GM21717 (cell line): ENCODE measurements at regions not wholly inside any gene's neighbourhood (a gene's known extent, or its start where the extent isn't known, plus 50 kb on each side); places are given as distances from the start of the nearest gene placed in this dataset.
"Not testable (repeated sequence)": the region's sequence is repeated elsewhere in the genome, so short reads cannot be mapped to it uniquely, and the experiment has no call there.

ENCODE experiments used
- ATAC-seq: cut with Tn5 transposase; IDR thresholded peaks from one replicate; pipeline ENCODE4 v1.9.1; 2021; ENCODE audit warnings: mild to moderate bottlenecking, moderate library complexity; ENCODE audit not compliant: unreplicated experiment

GRCh38 chr18:4557502-4557901, 102.4 kb upstream of the DLGAP1 start:
- no peak for ATAC-seq

GRCh38 chr18:4551001-4551360, 95.9 kb upstream of the DLGAP1 start:
- no peak for ATAC-seq

DNA sequence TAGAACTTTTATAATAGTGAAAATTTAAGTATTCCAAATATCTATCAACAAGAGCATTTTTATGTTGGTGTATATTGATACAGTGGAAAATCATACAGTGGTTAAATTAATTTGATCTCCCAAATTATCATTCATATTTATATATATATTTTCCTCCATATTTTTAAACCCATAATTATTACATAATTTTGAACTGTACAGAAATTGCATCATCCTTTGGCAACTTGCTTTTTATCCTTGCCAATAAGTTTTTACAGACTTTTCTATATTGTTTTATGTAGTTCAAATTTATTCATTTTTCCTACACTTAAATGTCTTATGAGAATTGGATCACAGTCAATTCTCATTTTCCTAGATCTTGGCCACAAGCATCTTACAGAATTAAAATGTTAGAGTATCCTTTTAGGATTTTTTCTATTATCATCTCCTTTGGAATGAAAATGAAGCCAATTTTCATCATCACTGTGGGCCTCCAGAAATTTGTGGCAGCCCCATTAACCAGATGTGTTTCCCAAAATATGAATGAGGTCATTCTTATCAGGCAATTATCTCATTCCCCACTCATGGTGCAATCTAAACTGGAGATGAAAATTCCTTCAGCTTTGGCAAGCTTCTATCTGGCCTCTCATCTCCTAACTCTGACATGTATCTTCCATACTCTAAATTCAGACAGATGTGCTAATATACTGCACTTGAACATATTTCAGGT, 94.2 kb upstream of the DLGAP1 start:
- no peak for ATAC-seq

DNA sequence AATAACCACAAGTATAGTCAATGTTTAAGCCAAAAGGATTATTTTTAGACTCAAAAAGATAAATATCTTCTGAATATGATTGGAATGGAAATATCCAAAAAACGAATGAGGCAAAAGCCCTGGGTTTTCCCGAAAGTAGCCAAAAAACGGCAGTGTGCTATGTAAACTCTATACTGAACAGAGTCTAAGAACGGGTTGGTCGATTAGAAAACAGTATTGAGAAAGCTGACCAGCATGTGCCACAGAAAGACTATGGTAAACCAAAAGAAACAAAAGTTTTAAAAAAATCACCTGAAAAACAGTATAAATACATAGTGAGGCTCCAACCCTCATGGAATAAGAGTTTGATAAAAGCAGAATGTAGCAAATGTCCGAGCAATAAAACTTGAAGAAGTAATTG, 92.0 kb upstream of the DLGAP1 start:
- no peak for ATAC-seq

DNA sequence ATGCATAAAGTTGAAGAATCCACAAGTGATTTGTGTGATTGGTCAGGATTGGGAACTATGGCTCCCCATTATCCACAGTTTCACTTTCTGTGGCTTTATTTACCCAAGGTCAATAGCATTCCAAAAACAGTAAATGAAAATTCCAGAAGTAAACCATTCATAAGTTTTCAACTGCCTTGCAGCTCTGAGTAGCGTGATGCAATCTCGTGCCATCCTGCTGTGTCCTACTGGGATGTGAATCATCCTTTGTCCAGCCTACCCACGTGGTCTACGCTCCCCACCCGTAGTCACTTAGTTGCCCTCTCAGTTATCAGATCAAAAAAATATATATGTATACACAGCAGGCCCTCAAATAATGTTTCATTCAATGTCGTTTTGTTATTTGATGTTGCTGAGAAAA, 89.0 kb upstream of the DLGAP1 start:
- ATAC-seq, result no peak

DNA sequence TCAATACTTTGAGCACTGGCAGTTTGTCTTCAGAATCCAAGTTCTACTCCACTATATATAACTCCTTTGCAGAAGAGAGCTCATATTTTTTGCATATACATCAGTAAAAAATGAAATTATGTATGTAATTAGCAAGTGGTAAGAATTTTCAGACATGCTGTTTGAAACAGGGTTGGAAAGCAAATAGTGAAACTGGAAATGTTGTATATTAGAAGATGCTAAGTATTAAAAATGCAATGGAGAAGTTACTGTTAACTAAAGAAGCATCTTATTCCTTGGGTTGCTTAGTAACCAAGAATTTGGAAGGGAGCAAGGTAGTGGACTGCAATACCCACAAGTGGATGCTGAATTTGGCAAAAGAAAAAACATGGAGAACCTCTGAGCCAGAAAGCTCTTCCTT, 88.6 kb upstream of the DLGAP1 start:
- ATAC-seq, result no peak

DNA sequence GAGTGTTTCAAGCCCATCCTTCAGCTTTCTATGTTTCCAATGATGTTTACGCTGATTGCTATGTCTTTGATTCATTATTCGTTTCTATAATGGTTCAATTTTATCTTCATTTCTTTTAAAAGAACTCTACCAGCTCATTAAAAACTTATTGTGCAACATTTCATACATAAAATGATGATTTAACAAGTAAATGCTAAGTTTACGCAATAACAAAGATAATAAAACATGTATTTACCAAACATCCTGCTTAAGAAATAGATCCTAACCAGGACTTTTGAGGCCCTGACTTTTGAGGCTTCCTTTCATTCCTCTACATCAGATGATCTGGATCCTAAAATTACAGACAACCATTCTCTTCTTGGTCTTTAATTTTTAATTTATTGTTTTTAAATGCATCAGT, 86.5 kb upstream of the DLGAP1 start:
- no peak for ATAC-seq

- no peak for ATAC-seq
These were observed 81.3 kb upstream of the DLGAP1 start for GRCh38 chr18:4536447-4536846.

GRCh38 chr18:4528405-4528804, 73.3 kb upstream of the DLGAP1 start:
- ATAC-seq, result no peak

- ATAC-seq, result not testable (repeated sequence)
These were observed 72.7 kb upstream of the DLGAP1 start for GRCh38 chr18:4527826-4528225.

- ATAC-seq, result no peak
These were observed 69.0 kb upstream of the DLGAP1 start for GRCh38 chr18:4524096-4524495.

- no peak for ATAC-seq
These were observed 56.1 kb upstream of the DLGAP1 start for GRCh38 chr18:4511166-4511565.

- ATAC-seq, result no peak
These were observed 55.6 kb upstream of the DLGAP1 start for GRCh38 chr18:4510711-4511110.

DNA sequence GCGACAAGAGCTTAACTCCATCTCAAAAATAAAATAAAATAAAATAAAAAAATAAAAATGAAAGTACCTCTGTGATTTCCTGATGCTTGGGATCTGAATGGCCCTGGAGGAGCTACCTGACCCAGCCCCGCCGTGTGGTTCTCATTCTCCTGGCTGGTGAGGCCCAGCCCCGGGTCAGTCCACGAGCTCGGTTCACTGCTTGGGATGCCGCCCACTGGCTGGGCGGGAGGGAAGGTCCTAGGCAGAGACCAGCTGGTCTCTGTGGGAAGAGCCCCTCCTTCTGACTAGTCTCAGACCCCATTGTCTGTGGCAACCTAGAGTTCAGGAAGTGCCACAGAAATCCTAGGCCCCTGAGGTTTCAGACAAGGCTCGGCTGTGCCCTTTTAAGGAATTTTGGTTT, 55.1 kb upstream of the DLGAP1 start:
- no peak for ATAC-seq
